DOHH2 (cell line): ENCODE measurements at regions not wholly inside any gene's neighbourhood (a gene's known extent, or its start where the extent isn't known, plus 50 kb on each side); places are given as distances from the start of the nearest gene placed in this dataset.

Experiments used
- CTCF ChIP-seq: fragments of 200-600 bp; sonication (generic); IDR thresholded peaks from one replicate; pipeline ENCODE4 v1.5.1; 2014; ENCODE audit warnings: antibody characterized with exemption, mild to moderate bottlenecking, low read depth, low read length; ENCODE audit not compliant: poor library complexity, severe bottlenecking
- EZH2phosphoT487 ChIP-seq: fragments of 200-600 bp; sonication (generic); IDR thresholded peaks from 2 replicates; pipeline ENCODE4 v1.6.1; 2017; ENCODE audit warnings: borderline replicate concordance, mild to moderate bottlenecking, antibody characterized with exemption, low read length, moderate library complexity, mixed read lengths

DNA sequence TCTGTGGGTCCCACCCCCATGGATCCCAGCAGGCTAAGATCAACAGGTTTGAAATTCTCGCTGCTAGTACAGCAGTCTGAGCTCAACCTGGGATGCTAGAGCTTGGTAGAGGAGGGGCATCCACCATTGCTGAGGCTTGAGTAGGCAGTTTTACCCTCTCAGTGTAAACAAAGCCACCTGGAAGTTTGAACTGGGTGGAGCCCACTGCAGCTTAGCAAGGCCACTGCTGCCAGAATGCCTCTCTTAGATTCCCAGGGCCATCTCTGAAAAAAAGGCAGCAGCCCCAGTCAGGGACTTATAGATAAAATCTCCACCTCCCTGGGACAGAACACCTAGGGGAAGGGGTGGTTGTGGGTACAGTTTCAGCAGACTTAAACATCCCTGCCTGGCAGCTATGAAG is 190.0 kb upstream of the CACNA2D1 start:
- TF ChIP-seq CTCF (no peak), EZH2phosphoT487 (no peak)
